Neural progenitor cell (in vitro differentiated cells): ENCODE measurements at regions not wholly inside any gene's neighbourhood (a gene's known extent, or its start where the extent isn't known, plus 50 kb on each side); places are given as distances from the start of the nearest gene placed in this dataset.
"Not testable (repeated sequence)": the region's sequence is repeated elsewhere in the genome, so short reads cannot be mapped to it uniquely, and the experiment has no call there.

ENCODE experiments used
- DNase-seq: peaks from one replicate; pipeline ENCODE4 v3.0.0-alpha.2; 2016; ENCODE audit warnings: low spot score
- H2AFZ ChIP-seq: fragments of 200-600 bp; sonication (generic); replicated peaks from 2 replicates; pipeline ENCODE4 v1.6.1; 2016; ENCODE audit warnings: antibody characterized with exemption
- H3F3A ChIP-seq: fragments of 200-600 bp; sonication (generic); 2 replicates; pipeline ENCODE4 v1.6.1; 2016; ENCODE audit warnings: antibody characterized with exemption, low read depth
- H3K27ac ChIP-seq: fragments of 200-600 bp; sonication (generic); 2 replicates; pipeline ENCODE4 v1.5.1; 2016; ENCODE audit warnings: mild to moderate bottlenecking
- H3K27me3 ChIP-seq: fragments of 200-600 bp; sonication (generic); 2 replicates; pipeline ENCODE4 v1.6.1; 2016; ENCODE audit warnings: mild to moderate bottlenecking, moderate library complexity
- H3K36me3 ChIP-seq: fragments of 200-600 bp; sonication (generic); 2 replicates; pipeline ENCODE4 v1.5.1; 2016
- H3K4me1 ChIP-seq: fragments of 200-600 bp; sonication (generic); 2 replicates; pipeline ENCODE4 v1.6.1; 2016; ENCODE audit warnings: mixed run types
- H3K4me2 ChIP-seq: fragments of 200-600 bp; sonication (generic); 2 replicates; pipeline ENCODE4 v1.6.1; 2016
- H3K4me3 ChIP-seq: fragments of 200-600 bp; sonication (generic); 2 replicates; pipeline ENCODE4 v1.5.1; 2016
- H3K79me2 ChIP-seq: fragments of 200-600 bp; sonication (generic); 2 replicates; pipeline ENCODE4 v1.6.1; 2016; ENCODE audit warnings: low read depth
- H3K9ac ChIP-seq: fragments of 200-600 bp; sonication (generic); 2 replicates; pipeline ENCODE4 v1.6.1; 2016
- H3K9me3 ChIP-seq: fragments of 200-600 bp; sonication (generic); 2 replicates; pipeline ENCODE4 v1.5.1; 2016; ENCODE audit warnings: low read depth
- H4K20me1 ChIP-seq: fragments of 200-600 bp; sonication (generic); 2 replicates; pipeline ENCODE4 v1.6.1; 2016; ENCODE audit warnings: low read depth
- H3K27ac Mint-ChIP-seq: 3 replicates; pipeline ENCODE4 v1.8.0; 2021; ENCODE audit warnings: mixed read lengths
- H3K27me3 Mint-ChIP-seq: 2 replicates; pipeline ENCODE4 v1.8.0; 2022; ENCODE audit warnings: low read depth, mild to moderate bottlenecking, inconsistent platforms, moderate library complexity, mixed read lengths; ENCODE audit not compliant: insufficient read depth
- H3K36me3 Mint-ChIP-seq: 3 replicates; pipeline ENCODE4 v1.8.0; 2021; ENCODE audit warnings: mixed read lengths
- H3K4me1 Mint-ChIP-seq: 3 replicates; pipeline ENCODE4 v1.8.0; 2021; ENCODE audit warnings: mixed read lengths
- H3K4me3 Mint-ChIP-seq: 3 replicates; pipeline ENCODE4 v1.8.0; 2021; ENCODE audit warnings: mild to moderate bottlenecking, moderate library complexity, mixed read lengths
- H3K9me3 Mint-ChIP-seq: 3 replicates; pipeline ENCODE4 v1.8.0; 2020; ENCODE audit warnings: mixed read lengths
- CTCF ChIP-seq: fragments of 200-600 bp; sonication (generic); IDR thresholded peaks from 2 replicates; pipeline ENCODE4 v1.5.1; 2017; ENCODE audit warnings: antibody characterized with exemption, mild to moderate bottlenecking
- EZH2 ChIP-seq: fragments of 200-600 bp; sonication (generic); IDR thresholded peaks from 2 replicates; pipeline ENCODE4 v1.6.1; 2017; ENCODE audit warnings: antibody characterized with exemption, mild to moderate bottlenecking, moderate library complexity
- EZH2phosphoT487 ChIP-seq: fragments of 200-600 bp; sonication (generic); IDR thresholded peaks from 2 replicates; pipeline ENCODE4 v1.6.1; 2017; ENCODE audit warnings: antibody characterized with exemption

- no peaks in the 10 kb centered on the region for H3K36me3 Mint-ChIP-seq
- no peak overlapping the region for H3K27ac Mint-ChIP-seq
- no peaks in the 10 kb centered on the region for H3K79me2 ChIP-seq
- H3K4me2 ChIP-seq = no peak overlapping the region
- no peaks in the 10 kb centered on the region for H3K4me1 Mint-ChIP-seq
- no peaks in the 10 kb centered on the region for H3K9me3 ChIP-seq
- no peaks in the 10 kb centered on the region for H3K9me3 Mint-ChIP-seq
- H3K9ac ChIP-seq = no peak overlapping the region
- TF ChIP-seq EZH2phosphoT487 = no peak
- no peak for TF ChIP-seq EZH2
- TF ChIP-seq CTCF = no peak
- peaks cover 2% of the 10 kb centered on the region for H3K27me3 Mint-ChIP-seq
- H3K27ac ChIP-seq = no peak overlapping the region
- H3K27me3 ChIP-seq = no peaks in the 10 kb centered on the region
- H3K4me3 ChIP-seq = no peak overlapping the region
- H3K36me3 ChIP-seq = no peaks in the 10 kb centered on the region
- no peak for DNase-seq
- no peak overlapping the region for H2AFZ ChIP-seq
- no peak overlapping the region for H3K4me3 Mint-ChIP-seq
- no peaks in the 10 kb centered on the region for H3K4me1 ChIP-seq
- peaks cover 5% of the 10 kb centered on the region for H3F3A ChIP-seq
- H4K20me1 ChIP-seq = no peaks in the 10 kb centered on the region
These were observed 78.9 kb upstream of the BEND6 start for GRCh38 chr6:56875961-56876360.

- Mint-ChIP-seq H3K9me3 (no peaks in the 10 kb centered on the region), H3K4me3 (no peak overlapping the region), H3K27me3 (peaks cover 2% of the 10 kb centered on the region), H3K36me3 (no peaks in the 10 kb centered on the region), H3K4me1 (no peaks in the 10 kb centered on the region), H3K27ac (no peak overlapping the region)
- Histone ChIP-seq H3K36me3 (no peaks in the 10 kb centered on the region), H3K4me2 (no peak overlapping the region), H3K9me3 (no peaks in the 10 kb centered on the region), H3K27ac (no peak overlapping the region), H3K27me3 (no peaks in the 10 kb centered on the region), H3F3A (peaks cover 6% of the 10 kb centered on the region), H3K4me3 (no peak overlapping the region), H3K79me2 (no peaks in the 10 kb centered on the region), H2AFZ (no peak overlapping the region), H3K4me1 (no peaks in the 10 kb centered on the region), H4K20me1 (no peaks in the 10 kb centered on the region), H3K9ac (no peak overlapping the region)
- TF ChIP-seq EZH2 (no peak), CTCF (no peak), EZH2phosphoT487 (no peak)
- no peak for DNase-seq
These were observed 79.4 kb upstream of the BEND6 start for GRCh38 chr6:56875523-56875922.

- H3K27me3 Mint-ChIP-seq = peaks cover 2% of the 10 kb centered on the region
- no peak overlapping the region for H3K9ac ChIP-seq
- H3K4me3 Mint-ChIP-seq = no peak overlapping the region
- no peaks in the 10 kb centered on the region for H3K36me3 Mint-ChIP-seq
- peaks cover under 1% of the 10 kb centered on the region for H3K4me1 ChIP-seq
- H3K4me3 ChIP-seq = no peak overlapping the region
- H3K36me3 ChIP-seq = no peaks in the 10 kb centered on the region
- H3K27ac ChIP-seq = no peak overlapping the region
- no peak overlapping the region for H3K27ac Mint-ChIP-seq
- H3K27me3 ChIP-seq = no peaks in the 10 kb centered on the region
- no peaks in the 10 kb centered on the region for H3K9me3 Mint-ChIP-seq
- no peaks in the 10 kb centered on the region for H3K4me1 Mint-ChIP-seq
- H3K9me3 ChIP-seq = no peaks in the 10 kb centered on the region
- H3K4me2 ChIP-seq = no peak overlapping the region
- peaks cover 6% of the 10 kb centered on the region for H3F3A ChIP-seq
- TF ChIP-seq CTCF = no peak
- no peak for TF ChIP-seq EZH2
- no peak for TF ChIP-seq EZH2phosphoT487
- H3K79me2 ChIP-seq = no peaks in the 10 kb centered on the region
- no peak overlapping the region for H2AFZ ChIP-seq
- no peak for DNase-seq
- no peaks in the 10 kb centered on the region for H4K20me1 ChIP-seq
These were observed 80.6 kb upstream of the BEND6 start for GRCh38 chr6:56874328-56874727.

DNA sequence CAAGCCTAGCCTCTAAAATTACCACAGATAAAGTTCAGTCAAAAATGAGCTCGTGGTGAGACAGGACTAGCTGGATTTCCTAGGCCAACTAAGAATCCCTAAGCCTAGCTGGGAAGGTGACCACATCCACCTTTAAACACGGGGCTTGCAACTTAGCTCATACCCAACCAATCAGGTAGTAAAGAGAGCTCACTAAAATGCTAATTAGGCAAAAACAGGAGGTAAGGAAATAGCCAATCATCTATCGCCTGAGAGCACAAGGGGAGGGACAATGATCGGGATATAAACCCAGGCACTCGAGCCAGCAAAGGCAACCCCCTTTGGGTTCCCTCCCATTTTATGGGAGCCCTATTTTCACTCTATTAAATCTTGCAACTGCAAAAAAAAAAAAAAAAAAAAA lies 84.9 kb upstream of the BEND6 start:
- not testable (repeated sequence) for H3K36me3 ChIP-seq, H3K27ac Mint-ChIP-seq, H3K4me2 ChIP-seq, H3K79me2 ChIP-seq, H3K27me3 Mint-ChIP-seq, H3K27me3 ChIP-seq, H3K4me1 Mint-ChIP-seq, H3K36me3 Mint-ChIP-seq, H3K9me3 ChIP-seq, H4K20me1 ChIP-seq, H3K4me3 Mint-ChIP-seq, H3K9ac ChIP-seq, H3K27ac ChIP-seq, DNase-seq, H3K9me3 Mint-ChIP-seq, H2AFZ ChIP-seq, H3K4me3 ChIP-seq
- Histone ChIP-seq H3F3A (peaks cover 21% of the 10 kb centered on the region), H3K4me1 (peaks cover 20% of the 10 kb centered on the region)
